ENCODE measurements at regions not wholly inside any gene's neighbourhood (a gene's known extent, or its start where the extent isn't known, plus 50 kb on each side); places are given as distances from the start of the nearest gene placed in this dataset.
A peak's percentile ranks its signal among the peaks of the same experiment; 100 is the strongest.
"Not testable (repeated sequence)": the region's sequence is repeated elsewhere in the genome, so short reads cannot be mapped to it uniquely, and the experiment has no call there.

DNA sequence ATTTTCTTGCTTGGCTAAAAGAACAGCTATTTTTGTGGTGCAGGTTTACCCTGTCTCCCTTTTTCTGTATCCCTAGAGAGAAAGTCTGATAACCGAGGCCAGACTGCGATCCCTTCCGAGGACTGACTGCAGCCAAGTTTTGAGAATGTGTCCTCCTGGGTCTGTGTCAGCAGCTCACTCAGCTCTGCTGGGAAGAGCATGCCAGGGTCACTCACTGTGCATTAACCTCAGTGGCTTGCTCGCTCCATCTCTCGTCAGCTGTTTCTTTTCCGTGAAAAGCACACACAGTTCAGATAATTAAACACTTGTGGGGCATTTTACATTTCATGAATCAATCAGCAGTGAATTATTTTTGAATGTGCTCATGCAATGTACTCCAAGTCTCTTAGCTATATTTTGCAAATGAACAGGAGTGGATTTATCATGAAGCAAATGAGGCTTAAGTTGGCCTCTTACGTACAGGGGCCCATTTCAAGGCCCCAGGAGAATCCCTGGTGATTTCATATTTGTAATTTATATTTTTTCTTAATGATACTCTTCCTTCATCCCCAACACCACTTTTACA is 252.1 kb downstream of the SMARCA2 start:
- TF ChIP-seq GATA1 (IDR thresholded peaks at IDR 0.05; ENCODE audit: low read depth, low read length) (no peak), POLR2A (IDR thresholded peaks at IDR 0.05; ENCODE audit: low read length) (no peak)
- DNase-seq = no peak

- no peak for DNase-seq
- TF ChIP-seq GATA1 (IDR thresholded peaks at IDR 0.05; ENCODE audit: low read depth, low read length) (no peak), POLR2A (IDR thresholded peaks at IDR 0.05; ENCODE audit: low read length) (no peak)
Measured at GRCh38 chr9:2269778-2270177, 254.6 kb downstream of the SMARCA2 start.

DNA sequence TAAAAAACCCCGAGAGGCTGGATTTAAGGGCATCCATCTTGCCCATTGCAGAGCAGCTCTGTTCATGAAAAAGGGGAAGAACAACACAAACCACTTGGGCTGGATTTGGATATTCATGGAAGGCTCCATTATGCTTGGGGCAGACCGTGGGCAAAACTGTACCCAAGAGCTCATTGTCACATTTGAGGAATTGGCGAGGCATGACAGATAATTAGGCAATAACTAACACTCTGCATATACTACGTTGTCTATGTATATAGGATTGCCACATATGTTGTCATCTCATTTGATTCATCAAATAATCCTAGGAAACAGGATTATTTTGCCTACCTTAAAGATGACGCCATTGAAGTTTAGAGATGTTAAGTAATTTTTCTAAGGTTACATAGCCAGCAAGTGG is 255.4 kb downstream of the SMARCA2 start:
- no peak for DNase-seq
- TF ChIP-seq POLR2A (IDR thresholded peaks at IDR 0.05; ENCODE audit: low read length) (no peak), GATA1 (IDR thresholded peaks at IDR 0.05; ENCODE audit: low read depth, low read length) (no peak)

GRCh38 chr9:2271426-2271825 is 256.3 kb downstream of the SMARCA2 start:
- TF ChIP-seq GATA1 (IDR thresholded peaks at IDR 0.05; ENCODE audit: low read depth, low read length) (no peak), POLR2A (IDR thresholded peaks at IDR 0.05; ENCODE audit: low read length) (no peak)
- peak; percentile 11 for DNase-seq

GRCh38 chr9:2274762-2275161 is 259.6 kb downstream of the SMARCA2 start:
- TF ChIP-seq GATA1 (IDR thresholded peaks at IDR 0.05; ENCODE audit: low read depth, low read length) (no peak), POLR2A (IDR thresholded peaks at IDR 0.05; ENCODE audit: low read length) (no peak)
- DNase-seq = no peak

DNA sequence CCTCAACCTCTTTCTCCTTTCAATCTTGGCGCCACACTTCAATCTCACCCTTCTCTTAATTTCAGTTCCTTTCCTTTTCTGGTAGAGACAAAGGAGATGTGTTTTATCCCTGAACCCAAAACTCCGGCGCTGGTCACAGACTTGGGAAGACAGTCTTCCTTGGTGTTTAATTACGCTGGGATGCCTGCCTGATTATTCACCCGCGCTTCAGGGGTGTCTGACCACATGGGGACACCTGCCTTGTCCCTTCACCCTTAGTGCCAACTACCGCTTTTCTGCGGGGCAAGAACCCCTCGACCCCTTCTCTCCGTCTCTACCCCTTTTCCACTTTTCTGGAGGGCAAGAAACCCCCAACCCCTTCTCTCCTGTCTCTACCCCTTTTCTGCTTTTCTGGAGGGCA is 261.1 kb downstream of the SMARCA2 start:
- TF ChIP-seq POLR2A (IDR thresholded peaks at IDR 0.05; ENCODE audit: low read length) = no peak
- no peak for TF ChIP-seq GATA1 (IDR thresholded peaks at IDR 0.05; ENCODE audit: low read depth, low read length)
- DNase-seq = no peak

DNA sequence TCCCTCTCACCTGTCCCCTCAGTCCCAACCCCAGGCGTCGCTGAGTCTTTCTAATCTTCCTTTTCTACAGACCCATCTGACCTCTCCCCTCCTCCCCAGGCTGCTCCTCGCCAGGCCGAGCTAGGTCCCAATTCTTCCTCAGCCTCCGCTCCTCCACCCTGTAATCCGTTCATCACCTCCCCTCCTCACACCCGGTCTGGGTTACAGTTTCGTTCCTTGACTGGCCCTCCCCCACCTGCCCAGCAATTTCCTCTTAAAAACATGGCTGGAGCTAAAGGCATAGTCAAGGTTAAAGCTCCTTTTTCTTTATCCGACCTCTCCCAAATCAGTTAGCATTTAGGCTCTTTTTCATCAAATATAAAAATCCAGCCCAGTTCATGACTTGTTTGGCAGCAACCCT is 262.0 kb downstream of the SMARCA2 start:
- not testable (repeated sequence) for DNase-seq

DNA sequence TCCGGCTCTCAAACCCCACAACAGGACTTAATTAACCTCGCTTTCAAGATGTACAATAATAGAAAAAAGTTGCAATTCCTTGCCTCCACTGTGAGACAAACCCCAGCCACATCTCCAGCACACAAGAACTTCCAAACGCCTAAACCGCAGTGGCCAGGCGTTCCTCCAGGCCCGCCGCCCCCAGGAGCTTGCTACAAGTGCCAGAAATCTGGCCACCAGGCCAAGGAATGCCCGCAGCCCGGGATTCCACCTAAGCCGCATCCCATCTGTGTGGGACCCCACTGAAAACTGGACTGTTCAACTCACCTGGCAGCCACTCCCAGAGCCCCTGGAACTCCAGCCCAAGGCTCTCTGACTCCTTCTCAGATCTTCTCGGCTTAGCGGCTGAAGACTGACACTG is 262.5 kb downstream of the SMARCA2 start:
- DNase-seq = not testable (repeated sequence)

DNA sequence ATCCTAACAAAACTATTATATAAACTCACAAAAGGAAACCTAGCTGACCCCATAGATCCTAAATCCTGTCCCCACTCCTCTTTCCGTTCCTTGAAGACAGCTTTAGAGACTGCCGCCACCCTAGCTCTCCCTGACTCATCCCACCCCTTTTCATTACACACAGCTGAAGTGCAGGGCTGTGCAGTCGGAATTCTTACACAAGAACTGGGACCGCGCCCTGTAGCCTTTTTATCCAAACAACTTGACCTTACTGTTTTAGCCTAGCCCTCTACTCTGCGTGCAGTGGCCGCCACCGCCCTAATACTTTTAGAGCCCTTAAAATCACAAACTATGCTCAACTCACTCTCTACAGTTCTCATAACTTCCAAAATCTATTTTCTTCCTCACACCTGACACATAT is 264.0 kb downstream of the SMARCA2 start:
- DNase-seq = not testable (repeated sequence)

DNA sequence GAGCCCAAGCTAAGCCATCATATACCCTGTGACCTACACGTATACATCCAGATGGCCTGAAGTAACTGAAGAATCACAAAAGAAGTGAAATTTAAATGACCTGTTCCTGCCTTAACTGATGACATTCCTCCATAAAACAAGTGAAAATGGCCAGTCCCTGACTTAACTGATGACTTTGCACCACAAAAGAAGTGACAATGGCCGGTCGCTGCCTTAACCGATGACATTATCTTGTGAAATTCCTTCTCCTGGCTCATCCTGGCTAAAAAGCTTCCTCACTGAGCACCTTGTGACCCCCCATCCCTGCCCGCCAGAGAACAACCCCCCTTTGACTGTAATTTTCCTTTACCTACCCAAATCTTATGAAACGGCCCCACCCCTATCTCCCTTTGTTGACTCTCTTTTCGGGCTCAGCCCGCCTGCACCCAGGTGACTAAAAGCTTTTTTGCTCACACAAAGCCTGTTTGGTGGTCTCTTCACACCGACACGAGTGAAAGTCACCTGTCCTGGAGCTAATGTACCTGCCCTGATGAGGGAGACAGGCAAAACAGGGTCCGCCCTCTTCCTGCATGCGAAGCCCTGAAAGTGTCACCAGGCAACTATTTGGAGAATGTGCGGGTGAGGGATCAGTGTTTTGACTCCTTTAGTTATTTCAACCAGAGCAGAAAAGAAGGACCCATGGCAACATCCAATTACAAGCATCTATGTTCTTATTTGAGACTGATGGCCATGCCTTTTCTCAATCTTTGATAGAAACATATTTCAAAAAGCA is 266.1 kb downstream of the SMARCA2 start:
- DNase-seq = no peak
- TF ChIP-seq POLR2A (IDR thresholded peaks at IDR 0.05; ENCODE audit: low read length) = no peak
- TF ChIP-seq GATA1 (IDR thresholded peaks at IDR 0.05; ENCODE audit: low read depth, low read length) = no peak

GRCh38 chr9:2281803-2282185 is 266.6 kb downstream of the SMARCA2 start:
- TF ChIP-seq POLR2A (IDR thresholded peaks at IDR 0.05; ENCODE audit: low read length) = no peak
- DNase-seq = no peak

GRCh38 chr9:2284770-2285169 is 269.6 kb downstream of the SMARCA2 start:
- DNase-seq = no peak
- TF ChIP-seq POLR2A (IDR thresholded peaks at IDR 0.05; ENCODE audit: low read length) (no peak), GATA1 (IDR thresholded peaks at IDR 0.05; ENCODE audit: low read depth, low read length) (no peak)

DNA sequence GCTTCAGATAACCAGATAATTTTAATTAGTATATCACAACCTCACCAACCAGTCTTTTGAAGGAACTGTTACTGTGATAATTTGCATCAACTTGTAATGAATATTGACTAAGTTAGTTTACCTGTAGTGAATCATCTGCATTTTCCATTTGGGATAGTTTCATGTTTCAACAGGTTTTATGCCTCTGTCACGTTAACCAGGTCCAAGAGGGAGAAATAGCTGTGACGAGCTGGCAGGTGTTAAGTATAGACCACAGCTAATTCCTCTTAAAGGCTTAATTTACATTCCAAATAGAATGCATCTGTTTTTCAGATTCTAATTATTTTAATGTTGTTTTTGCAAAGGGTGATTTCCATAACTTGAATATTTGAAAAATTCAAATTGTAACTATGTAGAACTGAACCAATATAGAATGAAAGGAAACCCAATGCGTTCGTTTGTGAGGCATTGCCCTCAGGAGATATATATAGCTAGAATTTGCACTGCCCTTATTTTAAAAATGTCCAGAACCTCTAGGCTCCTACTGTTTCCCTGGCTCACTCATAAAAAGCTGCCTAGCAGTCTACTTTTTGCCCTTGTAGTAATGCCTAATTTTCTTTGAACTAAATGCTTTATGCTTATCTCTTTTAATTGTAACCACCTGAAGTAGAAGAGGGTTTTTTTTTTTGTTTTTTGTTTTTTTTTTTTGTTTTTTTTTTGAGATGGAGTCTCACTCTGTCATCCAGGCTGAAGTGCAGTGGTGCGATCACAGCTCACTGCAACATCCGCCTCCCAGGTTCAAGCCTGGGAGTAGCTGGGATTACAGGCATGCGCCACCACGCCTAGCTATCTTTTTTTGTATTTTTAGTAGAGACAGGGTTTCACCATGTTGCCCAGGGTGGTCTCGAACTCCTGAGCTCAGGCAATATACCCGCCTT is 270.5 kb downstream of the SMARCA2 start:
- DNase-seq = no peak
- no peak for TF ChIP-seq GATA1 (IDR thresholded peaks at IDR 0.05; ENCODE audit: low read depth, low read length)
- no peak for TF ChIP-seq POLR2A (IDR thresholded peaks at IDR 0.05; ENCODE audit: low read length)

GRCh38 chr9:2286333-2286705 is 271.2 kb downstream of the SMARCA2 start:
- DNase-seq = no peak
- TF ChIP-seq POLR2A (IDR thresholded peaks at IDR 0.05; ENCODE audit: low read length) = no peak
- TF ChIP-seq GATA1 (IDR thresholded peaks at IDR 0.05; ENCODE audit: low read depth, low read length) = no peak
